Mesenchymal stem cell (in vitro differentiated cells and primary cell): ENCODE measurements at regions not wholly inside any gene's neighbourhood (a gene's known extent, or its start where the extent isn't known, plus 50 kb on each side); places are given as distances from the start of the nearest gene placed in this dataset.
A peak's percentile ranks its signal among the peaks of the same experiment; 100 is the strongest.

ENCODE experiments used
- DNase-seq: peaks from one replicate; pipeline ENCODE4 v3.0.0-alpha.2; 2013
- H2AFZ ChIP-seq: one replicate; pipeline ENCODE4 v1.6.1; 2013; ENCODE audit warnings: low read depth, mild to moderate bottlenecking, control low read depth, inconsistent platforms, low read length, moderate library complexity
- H2AK5ac ChIP-seq: 2 replicates; pipeline ENCODE4 v1.6.1; 2013; ENCODE audit warnings: low read length, moderate library complexity, mild to moderate bottlenecking, inconsistent platforms; ENCODE audit not compliant: severe bottlenecking
- H2BK120ac ChIP-seq: one replicate; pipeline ENCODE4 v1.6.1; 2013; ENCODE audit warnings: low read depth, mild to moderate bottlenecking, inconsistent platforms, low read length, moderate library complexity
- H2BK12ac ChIP-seq, 2 experiments: one replicate each; pipeline ENCODE4 v1.6.1; 2013; ENCODE audit warnings: inconsistent platforms in 2 of 2, low read length in 2 of 2, mild to moderate bottlenecking in 2 of 2, moderate library complexity in 2 of 2, control low read depth in 1 of 2
- H2BK15ac ChIP-seq: one replicate; pipeline ENCODE4 v1.6.1; 2013; ENCODE audit warnings: mild to moderate bottlenecking, low read depth, inconsistent platforms; ENCODE audit not compliant: poor library complexity, severe bottlenecking
- H2BK5ac ChIP-seq: 2 replicates; pipeline ENCODE4 v1.6.1; 2013; ENCODE audit warnings: low read depth, mild to moderate bottlenecking, low read length, control low read depth, inconsistent platforms; ENCODE audit not compliant: poor library complexity, severe bottlenecking
- H3K14ac ChIP-seq, 2 experiments: one replicate each; pipeline ENCODE4 v1.6.1; 2013; ENCODE audit warnings: inconsistent platforms in 2 of 2, low read length in 2 of 2, control low read depth in 1 of 2, mild to moderate bottlenecking in 1 of 2, moderate library complexity in 1 of 2
- H3K18ac ChIP-seq, 2 experiments: one replicate each; pipeline ENCODE4 v1.6.1; 2013; ENCODE audit warnings: inconsistent platforms in 2 of 2, low read length in 2 of 2, control low read depth in 1 of 2, low read depth in 1 of 2, mild to moderate bottlenecking in 1 of 2
- H3K23ac ChIP-seq, 2 experiments: one replicate each; pipeline ENCODE4 v1.6.1; 2013; ENCODE audit warnings: inconsistent platforms in 2 of 2, low read length in 2 of 2, mild to moderate bottlenecking in 2 of 2, moderate library complexity in 2 of 2, control low read depth in 1 of 2
- H3K27ac ChIP-seq: 2 replicates; pipeline ENCODE4 v1.5.1; 2013; ENCODE audit warnings: mild to moderate bottlenecking, moderate library complexity, low read length, control low read depth, inconsistent platforms; ENCODE audit not compliant: poor library complexity, severe bottlenecking
- H3K27me3 ChIP-seq, 2 experiments: 2 replicates each; pipeline versions ENCODE4 v1.6.1 to v1.7.0; 2013; ENCODE audit warnings: low read length in 2 of 2, mild to moderate bottlenecking in 2 of 2, moderate library complexity in 2 of 2, control low read depth in 1 of 2, inconsistent platforms in 1 of 2; ENCODE audit not compliant: control insufficient read depth in 1 of 2, insufficient read depth in 1 of 2
- H3K36me3 ChIP-seq, 2 experiments: 2 replicates each; pipeline versions ENCODE4 v1.6.1 to v1.7.0; 2013; ENCODE audit warnings: low read length in 2 of 2, control low read depth in 1 of 2, inconsistent platforms in 1 of 2, low read depth in 1 of 2, mild to moderate bottlenecking in 1 of 2; ENCODE audit not compliant: insufficient read depth in 2 of 2, control insufficient read depth in 1 of 2
- H3K4ac ChIP-seq, 2 experiments: one replicate each; pipeline ENCODE4 v1.6.1; 2013; ENCODE audit warnings: inconsistent platforms in 2 of 2, low read length in 2 of 2, mild to moderate bottlenecking in 2 of 2, moderate library complexity in 2 of 2, control low read depth in 1 of 2, low read depth in 1 of 2
- H3K4me1 ChIP-seq: 2 replicates; pipeline ENCODE4 v1.6.1; 2013; ENCODE audit warnings: low read depth, low read length, control low read depth; ENCODE audit not compliant: control insufficient read depth, insufficient read depth
- H3K4me2 ChIP-seq: 2 replicates; pipeline ENCODE4 v1.6.1; 2013; ENCODE audit warnings: low read length, mild to moderate bottlenecking, inconsistent platforms; ENCODE audit not compliant: poor library complexity, severe bottlenecking
- H3K4me3 ChIP-seq, 2 experiments: 2 replicates each; pipeline versions ENCODE4 v1.5.1 to v1.7.0; 2013; ENCODE audit warnings: low read length in 2 of 2, mild to moderate bottlenecking in 2 of 2, control low read depth in 1 of 2, low read depth in 1 of 2; ENCODE audit not compliant: insufficient read depth in 1 of 2
- H3K79me1 ChIP-seq: replicated peaks from 2 replicates; pipeline ENCODE4 v1.6.1; 2013; ENCODE audit warnings: mild to moderate bottlenecking, control low read depth, low read length, inconsistent platforms; ENCODE audit not compliant: poor library complexity, severe bottlenecking
- H3K9ac ChIP-seq: 2 replicates; pipeline ENCODE4 v1.7.0; 2013; ENCODE audit warnings: mild to moderate bottlenecking, low read length, moderate library complexity
- H3K9me3 ChIP-seq: 2 replicates; pipeline ENCODE4 v1.7.0; 2013; ENCODE audit warnings: mild to moderate bottlenecking, low read length; ENCODE audit not compliant: control insufficient read depth
- H4K8ac ChIP-seq: one replicate; pipeline ENCODE4 v1.6.1; 2013; ENCODE audit warnings: inconsistent platforms, mild to moderate bottlenecking, low read length, moderate library complexity
- H4K91ac ChIP-seq: one replicate; pipeline ENCODE4 v1.6.1; 2013; ENCODE audit warnings: mild to moderate bottlenecking, low read length, inconsistent platforms
- WGBS: methylation state at CpG from one replicate; pipeline ENCODE4 v1.1.7; 2013; ENCODE audit warnings: mixed read lengths; 5-methylcytosine and 5-hydroxymethylcytosine counted together

DNA sequence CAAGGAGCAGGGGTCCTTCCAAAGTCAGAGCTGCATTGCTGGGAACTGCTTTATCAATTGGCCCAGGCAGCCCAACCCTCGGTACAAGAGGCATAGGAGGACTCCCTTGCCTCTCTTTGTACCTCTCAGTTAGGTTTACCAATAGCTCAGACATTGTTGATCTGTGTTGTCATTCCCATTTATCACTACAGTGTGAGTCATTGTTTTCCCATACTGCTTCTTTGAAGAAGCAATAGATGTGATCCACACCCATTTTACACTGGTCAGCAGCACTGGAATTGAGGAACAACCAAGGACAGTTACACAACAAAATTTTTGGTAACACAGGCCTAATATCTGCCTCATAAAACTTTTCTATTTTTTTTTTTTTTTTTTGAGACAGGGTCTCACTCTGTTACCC lies 307.2 kb downstream of the SNX13 start:
- H3K14ac ChIP-seq: no peak overlapping the region
- H3K4me1 ChIP-seq: no peaks in the 10 kb centered on the region
- H3K9ac ChIP-seq: no peak overlapping the region
- no peaks in the 10 kb centered on the region for H3K36me3 ChIP-seq
- H3K18ac ChIP-seq: peak overlapping the region in 1 of 2 experiments; percentile 67
- no peaks in the 10 kb centered on the region for H3K79me1 ChIP-seq
- H3K27me3 ChIP-seq: no peaks in the 10 kb centered on the region
- no peak overlapping the region for H3K27ac ChIP-seq
- no peak overlapping the region for H2AFZ ChIP-seq
- 0% methylated on average over 1 of the region's 1 CpG for WGBS
- no peak overlapping the region for H2BK15ac ChIP-seq
- no peak overlapping the region for H2BK120ac ChIP-seq
- H2AK5ac ChIP-seq: no peak overlapping the region
- no peak overlapping the region for H4K91ac ChIP-seq
- no peak overlapping the region for H3K23ac ChIP-seq
- DNase-seq: peak; percentile 84
- no peaks in the 10 kb centered on the region for H3K9me3 ChIP-seq
- peak overlapping the region in 1 of 2 experiments; percentile 22 for H3K4ac ChIP-seq
- H4K8ac ChIP-seq: peak overlapping the region; percentile 52
- no peak overlapping the region for H2BK5ac ChIP-seq
- H3K4me3 ChIP-seq: no peak overlapping the region
- peak overlapping the region in 1 of 2 experiments; percentile 70 for H2BK12ac ChIP-seq
- no peak overlapping the region for H3K4me2 ChIP-seq

- no peaks in the 10 kb centered on the region for H3K27me3 ChIP-seq
- H3K18ac ChIP-seq: no peak overlapping the region
- H2BK5ac ChIP-seq: no peak overlapping the region
- 91% methylated on average over 1 of the region's 1 CpG for WGBS
- no peaks in the 10 kb centered on the region for H3K9me3 ChIP-seq
- H3K9ac ChIP-seq: no peak overlapping the region
- H3K4me1 ChIP-seq: no peaks in the 10 kb centered on the region
- H3K36me3 ChIP-seq: no peaks in the 10 kb centered on the region
- H3K79me1 ChIP-seq: no peaks in the 10 kb centered on the region
- no peak overlapping the region for H2BK120ac ChIP-seq
- H4K8ac ChIP-seq: peak overlapping the region; percentile 80
- no peak overlapping the region for H3K4me2 ChIP-seq
- DNase-seq: no peak
- H3K4me3 ChIP-seq: no peak overlapping the region
- H3K27ac ChIP-seq: no peak overlapping the region
- H2AFZ ChIP-seq: no peak overlapping the region
- no peak overlapping the region for H2BK15ac ChIP-seq
- H3K23ac ChIP-seq: no peak overlapping the region
- no peak overlapping the region for H3K14ac ChIP-seq
- peak overlapping the region; percentile 46 for H4K91ac ChIP-seq
- H2AK5ac ChIP-seq: no peak overlapping the region
- no peak overlapping the region for H2BK12ac ChIP-seq
- H3K4ac ChIP-seq: peak overlapping the region in 1 of 2 experiments; percentile 60
These were observed 301.6 kb downstream of the SNX13 start for GRCh38 chr7:17638727-17639126.

DNA sequence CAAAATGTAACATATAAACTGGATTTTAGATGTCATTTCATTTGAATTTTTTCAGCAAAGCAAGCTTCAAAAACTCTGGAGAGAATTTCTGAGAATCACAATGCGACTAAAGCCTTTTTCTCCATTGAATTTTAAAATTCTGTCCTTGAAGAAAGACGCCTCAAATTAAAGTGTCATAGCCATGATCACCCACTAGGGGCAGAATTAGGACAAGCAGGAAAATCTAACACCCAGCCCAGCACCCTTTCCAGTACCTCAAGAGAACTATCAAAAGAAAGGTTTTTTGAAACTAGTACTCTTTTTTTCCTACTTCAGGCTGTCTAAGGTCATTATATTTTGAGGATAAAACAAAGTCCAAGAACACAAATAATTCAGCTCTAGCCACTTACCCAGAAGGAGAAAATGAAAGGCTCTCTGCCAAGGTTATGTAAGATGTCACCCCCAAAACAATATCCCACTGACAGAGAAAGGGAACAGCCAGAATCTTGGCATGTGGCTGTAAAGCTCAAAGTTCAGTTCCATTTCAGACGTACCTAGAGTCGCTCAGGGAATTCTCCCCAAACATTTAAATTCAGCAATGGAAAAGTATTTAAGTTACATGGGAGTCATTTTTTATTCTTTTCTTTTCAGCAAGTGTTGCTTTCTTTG lies 299.4 kb downstream of the SNX13 start:
- no peaks in the 10 kb centered on the region for H3K27me3 ChIP-seq
- H3K14ac ChIP-seq: no peak overlapping the region
- H3K9ac ChIP-seq: no peak overlapping the region
- H3K4me3 ChIP-seq: no peak overlapping the region
- H3K4ac ChIP-seq: no peak overlapping the region
- peak; percentile 23 for DNase-seq
- H3K9me3 ChIP-seq: no peaks in the 10 kb centered on the region
- no peak overlapping the region for H3K23ac ChIP-seq
- no peak overlapping the region for H2AK5ac ChIP-seq
- H3K36me3 ChIP-seq: no peaks in the 10 kb centered on the region
- no peaks in the 10 kb centered on the region for H3K4me1 ChIP-seq
- H2AFZ ChIP-seq: no peak overlapping the region
- no peak overlapping the region for H4K8ac ChIP-seq
- no peak overlapping the region for H3K27ac ChIP-seq
- H2BK15ac ChIP-seq: no peak overlapping the region
- H2BK5ac ChIP-seq: no peak overlapping the region
- H3K4me2 ChIP-seq: no peak overlapping the region
- H3K79me1 ChIP-seq: no peaks in the 10 kb centered on the region
- H2BK120ac ChIP-seq: no peak overlapping the region
- no peak overlapping the region for H3K18ac ChIP-seq
- 40% methylated on average over 2 of the region's 4 CpGs for WGBS
- H2BK12ac ChIP-seq: no peak overlapping the region
- no peak overlapping the region for H4K91ac ChIP-seq

DNA sequence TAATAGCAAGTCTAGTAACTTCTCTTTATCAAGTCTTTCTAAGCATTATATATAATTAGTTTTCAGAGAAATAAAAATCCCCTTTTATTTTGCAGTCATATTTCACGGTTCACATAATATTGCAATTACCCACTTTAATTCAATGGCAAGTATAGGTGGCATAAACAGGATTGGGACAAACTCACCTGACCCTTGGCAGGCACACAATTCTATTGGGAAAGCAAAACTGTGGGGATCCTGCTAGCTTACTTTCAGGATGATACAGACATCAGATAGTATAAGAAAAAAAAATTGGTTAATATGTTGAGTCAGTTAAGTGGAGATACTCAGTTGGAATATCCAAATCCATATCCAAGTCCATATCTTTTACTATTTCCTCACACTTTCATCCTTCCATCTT lies 294.8 kb downstream of the SNX13 start:
- Histone ChIP-seq H3K23ac (no peak overlapping the region), H3K79me1 (no peaks in the 10 kb centered on the region), H4K91ac (no peak overlapping the region), H3K4me3 (no peak overlapping the region), H3K36me3 (no peaks in the 10 kb centered on the region), H3K4me1 (no peaks in the 10 kb centered on the region), H2BK12ac (no peak overlapping the region), H2BK5ac (no peak overlapping the region), H3K14ac (no peak overlapping the region), H2BK15ac (no peak overlapping the region), H3K27me3 (no peaks in the 10 kb centered on the region), H3K18ac (no peak overlapping the region), H3K9ac (no peak overlapping the region), H3K9me3 (no peaks in the 10 kb centered on the region), H3K27ac (no peak overlapping the region), H2BK120ac (no peak overlapping the region), H3K4ac (no peak overlapping the region), H2AFZ (no peak overlapping the region), H3K4me2 (no peak overlapping the region), H4K8ac (no peak overlapping the region), H2AK5ac (no peak overlapping the region)
- 100% methylated on average over 1 of the region's 1 CpG for WGBS
- DNase-seq: no peak
